ENCODE measurements at regions not wholly inside any gene's neighbourhood (a gene's known extent, or its start where the extent isn't known, plus 50 kb on each side); places are given as distances from the start of the nearest gene placed in this dataset.

DNA sequence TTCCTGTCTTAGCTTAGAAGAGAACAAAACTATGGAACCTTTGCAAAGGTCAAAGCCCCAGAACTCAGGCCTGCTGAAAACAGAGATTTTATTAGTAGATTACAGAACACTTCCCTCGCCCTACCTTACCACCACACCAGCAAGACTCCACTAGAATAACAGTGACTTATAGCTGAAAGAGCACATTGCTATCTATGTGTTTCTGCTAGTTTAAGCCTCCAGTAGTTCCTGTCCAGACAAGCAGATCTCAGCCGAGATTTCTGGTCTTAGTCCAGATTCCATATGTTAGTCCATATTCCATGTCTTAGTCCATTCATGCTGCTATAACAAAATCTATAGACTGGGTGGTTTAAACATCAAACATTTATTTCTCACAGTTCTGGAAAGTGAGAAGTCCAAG lies 412.3 kb upstream of the ID4 start:
- no peak overlapping the region for H3K4me2 ChIP-seq (ENCODE audit: low read length)
- H3K79me2 ChIP-seq (ENCODE audit: control insufficient read depth, low read length): no peaks in the 10 kb centered on the region
- no peaks in the 10 kb centered on the region for H3K36me3 ChIP-seq (ENCODE audit: control insufficient read depth, low read length)
- H3K27ac ChIP-seq (ENCODE audit: low read depth, low read length): no peak overlapping the region
- H3K9me2 ChIP-seq (replicated peaks; ENCODE audit: control insufficient read depth, low read length): no peaks in the 10 kb centered on the region
- no peaks in the 10 kb centered on the region for H3F3A ChIP-seq (ENCODE audit: control insufficient read depth, insufficient read depth)
- no peaks in the 10 kb centered on the region for H3K4me1 ChIP-seq (ENCODE audit: control insufficient read depth, low read length)
- no peaks in the 10 kb centered on the region for H3K27me3 ChIP-seq (ENCODE audit: control insufficient read depth, low read length)
- TF ChIP-seq, protein P1, sequence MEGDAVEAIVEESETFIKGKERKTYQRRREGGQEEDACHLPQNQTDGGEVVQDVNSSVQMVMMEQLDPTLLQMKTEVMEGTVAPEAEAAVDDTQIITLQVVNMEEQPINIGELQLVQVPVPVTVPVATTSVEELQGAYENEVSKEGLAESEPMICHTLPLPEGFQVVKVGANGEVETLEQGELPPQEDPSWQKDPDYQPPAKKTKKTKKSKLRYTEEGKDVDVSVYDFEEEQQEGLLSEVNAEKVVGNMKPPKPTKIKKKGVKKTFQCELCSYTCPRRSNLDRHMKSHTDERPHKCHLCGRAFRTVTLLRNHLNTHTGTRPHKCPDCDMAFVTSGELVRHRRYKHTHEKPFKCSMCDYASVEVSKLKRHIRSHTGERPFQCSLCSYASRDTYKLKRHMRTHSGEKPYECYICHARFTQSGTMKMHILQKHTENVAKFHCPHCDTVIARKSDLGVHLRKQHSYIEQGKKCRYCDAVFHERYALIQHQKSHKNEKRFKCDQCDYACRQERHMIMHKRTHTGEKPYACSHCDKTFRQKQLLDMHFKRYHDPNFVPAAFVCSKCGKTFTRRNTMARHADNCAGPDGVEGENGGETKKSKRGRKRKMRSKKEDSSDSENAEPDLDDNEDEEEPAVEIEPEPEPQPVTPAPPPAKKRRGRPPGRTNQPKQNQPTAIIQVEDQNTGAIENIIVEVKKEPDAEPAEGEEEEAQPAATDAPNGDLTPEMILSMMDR (IDR thresholded peaks at IDR 0.05; ENCODE audit: low read depth, low read length, poor library complexity, severe bottlenecking): no peak
- no peak for TF ChIP-seq EZH2phosphoT487 (IDR thresholded peaks at IDR 0.05; ENCODE audit: borderline replicate concordance, low read length)
- no peak overlapping the region for H3K4me3 ChIP-seq (ENCODE audit: low read length)
- no peaks in the 10 kb centered on the region for H3K9me3 ChIP-seq (ENCODE audit: control insufficient read depth, insufficient read depth, low read length)
- no peaks in the 10 kb centered on the region for H4K20me1 ChIP-seq (ENCODE audit: control insufficient read depth, insufficient read depth, low read depth, low read length)

DNA sequence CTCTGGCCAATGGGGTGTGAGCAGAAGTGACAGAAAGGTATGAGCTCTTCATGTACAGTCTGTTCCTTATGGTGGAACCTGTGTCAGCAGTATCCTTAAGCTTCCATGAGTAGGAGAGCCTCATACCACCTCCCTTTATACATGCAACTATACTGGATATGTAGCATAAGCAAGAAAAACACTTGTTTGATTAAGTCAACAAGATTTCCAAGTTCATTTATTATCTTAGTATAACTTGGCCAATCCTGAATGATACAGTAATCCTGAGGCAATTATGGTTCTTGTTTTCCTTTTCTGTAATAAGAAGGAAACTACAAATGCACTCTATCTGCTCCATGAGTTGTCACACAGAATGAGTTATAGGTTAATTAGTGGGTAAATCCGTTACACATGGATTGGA lies 409.6 kb upstream of the ID4 start:
- no peaks in the 10 kb centered on the region for H3F3A ChIP-seq (ENCODE audit: control insufficient read depth, insufficient read depth)
- TF ChIP-seq, protein P1 (IDR thresholded peaks at IDR 0.05; ENCODE audit: low read depth, low read length, poor library complexity, severe bottlenecking): no peak
- TF ChIP-seq EZH2phosphoT487 (IDR thresholded peaks at IDR 0.05; ENCODE audit: borderline replicate concordance, low read length): no peak

DNA sequence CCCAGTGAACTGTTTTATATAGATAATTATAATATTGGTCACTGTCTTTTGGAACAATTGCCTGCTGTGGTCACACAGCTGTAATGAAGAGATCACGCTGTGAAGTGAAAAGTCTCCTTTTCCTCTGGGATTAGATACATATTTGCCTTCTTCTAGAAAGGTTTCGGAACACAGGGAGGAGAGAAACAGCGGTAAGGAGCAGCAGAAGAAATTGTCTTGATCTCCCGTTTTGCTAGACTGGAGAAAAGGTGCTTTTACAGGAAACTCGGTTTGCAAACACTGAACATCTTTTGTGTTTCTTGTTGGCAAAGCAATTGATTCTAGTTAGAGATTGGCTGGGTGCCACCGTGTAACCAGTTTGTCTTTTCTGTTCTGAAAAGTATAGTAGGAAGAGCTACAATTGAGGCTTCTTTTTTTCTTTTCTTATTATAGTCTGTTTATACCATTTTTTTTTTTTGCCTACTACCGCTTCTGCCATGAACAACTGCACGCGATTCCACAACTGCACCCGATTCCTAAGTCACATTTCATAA lies 404.1 kb upstream of the ID4 start:
- Histone ChIP-seq H3K27me3 (ENCODE audit: control insufficient read depth, low read length) (no peaks in the 10 kb centered on the region), H3K27ac (ENCODE audit: low read depth, low read length) (no peak overlapping the region), H3F3A (ENCODE audit: control insufficient read depth, insufficient read depth) (no peaks in the 10 kb centered on the region), H4K20me1 (ENCODE audit: control insufficient read depth, insufficient read depth, low read depth, low read length) (no peaks in the 10 kb centered on the region), H3K4me2 (ENCODE audit: low read length) (no peak overlapping the region), H3K4me3 (ENCODE audit: low read length) (no peak overlapping the region), H3K36me3 (ENCODE audit: control insufficient read depth, low read length) (no peaks in the 10 kb centered on the region), H3K9me3 (ENCODE audit: control insufficient read depth, insufficient read depth, low read length) (no peaks in the 10 kb centered on the region), H3K4me1 (ENCODE audit: control insufficient read depth, low read length) (no peaks in the 10 kb centered on the region), H3K79me2 (ENCODE audit: control insufficient read depth, low read length) (no peaks in the 10 kb centered on the region), H3K9me2 (replicated peaks; ENCODE audit: control insufficient read depth, low read length) (no peaks in the 10 kb centered on the region)
- TF ChIP-seq EZH2phosphoT487 (IDR thresholded peaks at IDR 0.05; ENCODE audit: borderline replicate concordance, low read length): no peak
- TF ChIP-seq, protein P1 (IDR thresholded peaks at IDR 0.05; ENCODE audit: low read depth, low read length, poor library complexity, severe bottlenecking): no peak

More for the DNA sequence above, 409.6 kb upstream of the ID4 start:
- Histone ChIP-seq H4K20me1 (ENCODE audit: control insufficient read depth, insufficient read depth, low read depth, low read length) (no peaks in the 10 kb centered on the region), H3K27me3 (ENCODE audit: control insufficient read depth, low read length) (no peaks in the 10 kb centered on the region), H3K36me3 (ENCODE audit: control insufficient read depth, low read length) (no peaks in the 10 kb centered on the region), H3K79me2 (ENCODE audit: control insufficient read depth, low read length) (no peaks in the 10 kb centered on the region), H3K4me2 (ENCODE audit: low read length) (no peak overlapping the region), H3K4me3 (ENCODE audit: low read length) (no peak overlapping the region), H3K9me2 (replicated peaks; ENCODE audit: control insufficient read depth, low read length) (no peaks in the 10 kb centered on the region), H3K9me3 (ENCODE audit: control insufficient read depth, insufficient read depth, low read length) (no peaks in the 10 kb centered on the region), H3K4me1 (ENCODE audit: control insufficient read depth, low read length) (no peaks in the 10 kb centered on the region), H3K27ac (ENCODE audit: low read depth, low read length) (no peak overlapping the region)
